ENCODE measurements at regions not wholly inside any gene's neighbourhood (a gene's known extent, or its start where the extent isn't known, plus 50 kb on each side); places are given as distances from the start of the nearest gene placed in this dataset.

- H3K36me3 Mint-ChIP-seq (ENCODE audit: low read depth) = no peaks in the 10 kb centered on the region
- peaks cover 5% of the 10 kb centered on the region for H3K4me1 Mint-ChIP-seq
- no peak for TF ChIP-seq CTCF (IDR thresholded peaks at IDR 0.05; ENCODE audit: unreplicated experiment in 3 of 3)
- H3K9me3 Mint-ChIP-seq = no peaks in the 10 kb centered on the region
- no peak overlapping the region for H3K27ac Mint-ChIP-seq
- H3K4me3 Mint-ChIP-seq = no peak overlapping the region
- peaks cover 57% of the 10 kb centered on the region for H3K27me3 Mint-ChIP-seq (ENCODE audit: low read depth)
Observed at GRCh38 chr2:71811726-71812125, 335.9 kb downstream of the CYP26B1 start.

- no peak overlapping the region for H3K4me3 Mint-ChIP-seq
- H3K36me3 Mint-ChIP-seq (ENCODE audit: low read depth) = no peaks in the 10 kb centered on the region
- no peak for TF ChIP-seq CTCF (IDR thresholded peaks at IDR 0.05; ENCODE audit: unreplicated experiment in 3 of 3)
- H3K27ac Mint-ChIP-seq = no peak overlapping the region
- peaks cover 5% of the 10 kb centered on the region for H3K4me1 Mint-ChIP-seq
- no peaks in the 10 kb centered on the region for H3K9me3 Mint-ChIP-seq
- H3K27me3 Mint-ChIP-seq (ENCODE audit: low read depth) = peaks cover 51% of the 10 kb centered on the region
Observed at GRCh38 chr2:71811157-71811556, 336.5 kb downstream of the CYP26B1 start.

- H3K36me3 Mint-ChIP-seq (ENCODE audit: low read depth) = no peaks in the 10 kb centered on the region
- peaks cover 5% of the 10 kb centered on the region for H3K4me1 Mint-ChIP-seq
- H3K27ac Mint-ChIP-seq = peak overlapping the region in 1 of 3 experiments; percentile 24
- H3K27me3 Mint-ChIP-seq (ENCODE audit: low read depth) = peaks cover 38% of the 10 kb centered on the region
- no peak for TF ChIP-seq CTCF (IDR thresholded peaks at IDR 0.05; ENCODE audit: unreplicated experiment in 3 of 3)
- no peaks in the 10 kb centered on the region for H3K9me3 Mint-ChIP-seq
- no peak overlapping the region for H3K4me3 Mint-ChIP-seq
Observed at GRCh38 chr2:71807581-71808451, 339.8 kb downstream of the CYP26B1 start.

- Mint-ChIP-seq H3K27ac (no peak overlapping the region), H3K4me3 (no peak overlapping the region)
Observed at GRCh38 chr2:71806432-71806831, 341.2 kb downstream of the CYP26B1 start.

GRCh38 chr2:71804281-71804751, 343.3 kb downstream of the CYP26B1 start:
- Mint-ChIP-seq H3K36me3 (ENCODE audit: low read depth) (no peaks in the 10 kb centered on the region), H3K9me3 (no peaks in the 10 kb centered on the region)
- TF ChIP-seq CTCF (IDR thresholded peaks at IDR 0.05; ENCODE audit: unreplicated experiment in 3 of 3) = no peak

More at GRCh38 chr2:71806432-71806831, 341.2 kb downstream of the CYP26B1 start:
- H3K4me1 Mint-ChIP-seq = peaks cover 12% of the 10 kb centered on the region
- no peaks in the 10 kb centered on the region for H3K36me3 Mint-ChIP-seq (ENCODE audit: low read depth)
- no peaks in the 10 kb centered on the region for H3K9me3 Mint-ChIP-seq
- no peak for TF ChIP-seq CTCF (IDR thresholded peaks at IDR 0.05; ENCODE audit: unreplicated experiment in 3 of 3)
- H3K27me3 Mint-ChIP-seq (ENCODE audit: low read depth) = peaks cover 28% of the 10 kb centered on the region

More at GRCh38 chr2:71804281-71804751, 343.3 kb downstream of the CYP26B1 start:
- Mint-ChIP-seq H3K4me1 (peaks cover 33% of the 10 kb centered on the region), H3K27ac (peak overlapping the region in 1 of 3 experiments; percentile 6), H3K27me3 (ENCODE audit: low read depth) (peaks cover 19% of the 10 kb centered on the region), H3K4me3 (no peak overlapping the region)

All from nephron (organoid).